HG02798 (cell line): ENCODE measurements at regions not wholly inside any gene's neighbourhood (a gene's known extent, or its start where the extent isn't known, plus 50 kb on each side); places are given as distances from the start of the nearest gene placed in this dataset.
"Not testable (repeated sequence)": the region's sequence is repeated elsewhere in the genome, so short reads cannot be mapped to it uniquely, and the experiment has no call there.

Source experiments
- ATAC-seq: cut with Tn5 transposase; IDR thresholded peaks from one replicate; pipeline ENCODE4 v1.9.1; 2021; ENCODE audit warnings: mild to moderate bottlenecking; ENCODE audit not compliant: unreplicated experiment, poor library complexity

GRCh38 chr12:60230056-60230455 lies 634.2 kb downstream of the SLC16A7 start:
- ATAC-seq: no peak

GRCh38 chr12:60231303-60231702 lies 635.5 kb downstream of the SLC16A7 start:
- no peak for ATAC-seq

GRCh38 chr12:60231976-60232907 lies 636.4 kb downstream of the SLC16A7 start:
- ATAC-seq: no peak

GRCh38 chr12:60234611-60235195 lies 638.9 kb downstream of the SLC16A7 start:
- ATAC-seq: not testable (repeated sequence)

- no peak for ATAC-seq
Measured at GRCh38 chr12:60235261-60235660, 639.4 kb downstream of the SLC16A7 start.

- not testable (repeated sequence) for ATAC-seq
Measured at GRCh38 chr12:60236416-60236815, 640.6 kb downstream of the SLC16A7 start.

- no peak for ATAC-seq
Measured at GRCh38 chr12:60240891-60241290, 645.1 kb downstream of the SLC16A7 start.

- no peak for ATAC-seq
Measured at GRCh38 chr12:60251091-60251490, 655.3 kb downstream of the SLC16A7 start.

- ATAC-seq: no peak
Measured at GRCh38 chr12:60252359-60253096, 656.7 kb downstream of the SLC16A7 start.

GRCh38 chr12:60255044-60255443 lies 659.2 kb downstream of the SLC16A7 start:
- no peak for ATAC-seq

GRCh38 chr12:60257063-60257462 lies 661.2 kb downstream of the SLC16A7 start:
- ATAC-seq: no peak

- no peak for ATAC-seq
Measured at GRCh38 chr12:60259225-60259624, 663.4 kb downstream of the SLC16A7 start.

- no peak for ATAC-seq
Measured at GRCh38 chr12:60262378-60262777, 666.5 kb downstream of the SLC16A7 start.

- no peak for ATAC-seq
Measured at GRCh38 chr12:60263161-60263560, 667.3 kb downstream of the SLC16A7 start.

GRCh38 chr12:60263836-60264493 lies 668.1 kb downstream of the SLC16A7 start:
- ATAC-seq: no peak

- ATAC-seq: no peak
Measured at GRCh38 chr12:60265741-60266140, 669.9 kb downstream of the SLC16A7 start.

- no peak for ATAC-seq
Measured at GRCh38 chr12:60266381-60266852, 670.6 kb downstream of the SLC16A7 start.

- no peak for ATAC-seq
Measured at GRCh38 chr12:60269611-60270269, 673.9 kb downstream of the SLC16A7 start.

- no peak for ATAC-seq
Measured at GRCh38 chr12:60271816-60272215, 676.0 kb downstream of the SLC16A7 start.

GRCh38 chr12:60278209-60278608 lies 682.4 kb downstream of the SLC16A7 start:
- ATAC-seq: no peak
